GM21360 (cell line): ENCODE measurements at regions not wholly inside any gene's neighbourhood (a gene's known extent, or its start where the extent isn't known, plus 50 kb on each side); places are given as distances from the start of the nearest gene placed in this dataset.
"Not testable (repeated sequence)": the region's sequence is repeated elsewhere in the genome, so short reads cannot be mapped to it uniquely, and the experiment has no call there.

ENCODE experiments used
- ATAC-seq: cut with Tn5 transposase; IDR thresholded peaks from one replicate; pipeline ENCODE4 v1.9.1; 2021; ENCODE audit warnings: mild to moderate bottlenecking, moderate library complexity; ENCODE audit not compliant: unreplicated experiment

DNA sequence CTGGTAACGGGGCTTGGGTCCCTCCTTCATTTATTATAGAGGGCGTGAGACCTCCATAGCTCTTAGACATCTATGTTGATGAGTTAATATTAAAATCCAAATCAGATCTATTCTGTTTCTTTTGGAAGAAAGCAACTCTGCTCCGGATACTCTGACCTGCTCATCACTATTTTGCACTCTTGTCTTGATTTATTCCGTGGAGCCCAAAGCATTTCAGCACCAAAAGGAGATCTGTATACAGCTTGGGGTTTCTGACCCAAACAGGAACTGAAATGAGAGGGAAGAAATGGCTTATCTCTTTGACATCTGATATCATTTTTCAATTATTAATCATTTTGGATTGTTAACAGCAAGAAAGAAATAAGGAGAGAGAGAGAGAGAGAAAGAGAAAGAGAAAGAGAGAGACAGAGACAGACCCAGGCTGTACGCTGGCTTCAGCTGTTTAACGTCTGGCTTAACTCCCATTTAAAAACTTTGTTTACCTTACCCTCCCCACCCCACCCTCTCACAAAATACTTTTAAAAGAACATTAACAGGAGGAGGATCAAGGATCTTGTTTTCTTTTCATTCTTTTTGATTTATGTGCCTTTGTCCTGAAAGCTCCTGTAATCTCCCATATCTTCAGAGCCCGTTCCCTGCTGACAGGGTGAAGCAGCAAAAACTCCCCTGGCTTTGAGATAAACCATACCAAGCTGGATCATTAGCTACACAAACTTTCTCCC is 231.4 kb upstream of the TUT7 start:
- no peak for ATAC-seq

DNA sequence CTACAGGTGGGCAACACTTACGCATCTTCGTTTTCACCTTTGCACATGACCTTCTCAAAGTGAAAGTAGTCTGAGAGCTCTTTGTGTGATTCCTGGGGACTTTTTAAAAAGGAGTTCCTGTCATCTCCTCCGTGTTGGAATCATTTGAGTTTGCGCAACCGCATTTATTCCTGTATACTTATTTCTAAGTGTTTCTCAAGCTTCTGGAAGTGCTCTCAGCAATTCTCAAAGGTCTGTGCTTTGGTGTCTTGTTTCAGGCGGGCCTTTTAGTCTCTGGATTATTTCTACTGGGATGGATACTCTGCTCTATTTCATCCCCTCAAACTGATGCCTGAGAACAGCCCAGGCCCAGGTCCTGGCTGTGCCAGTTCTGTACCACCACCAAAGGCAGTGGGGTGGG is 226.5 kb upstream of the TUT7 start:
- no peak for ATAC-seq

DNA sequence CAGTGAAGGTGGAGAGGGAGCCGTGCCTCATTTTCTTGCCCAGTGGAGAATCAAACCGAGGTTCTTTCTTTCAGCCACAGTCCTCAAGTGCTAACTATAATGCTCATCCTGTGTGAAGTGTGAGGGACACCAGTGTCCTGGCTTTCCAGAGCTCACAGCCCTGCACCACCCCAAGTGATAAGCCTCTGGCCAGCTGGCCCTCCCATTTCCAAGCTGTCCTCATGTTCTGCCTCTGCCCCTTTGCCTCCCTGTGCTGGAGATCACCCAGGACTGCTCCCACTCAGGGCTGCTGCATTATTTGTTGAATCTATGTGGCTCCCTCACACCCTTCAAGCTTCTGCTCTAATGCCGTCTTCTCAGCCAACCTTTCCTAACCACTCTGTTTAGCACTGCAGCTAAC is 224.5 kb upstream of the TUT7 start:
- ATAC-seq = no peak

DNA sequence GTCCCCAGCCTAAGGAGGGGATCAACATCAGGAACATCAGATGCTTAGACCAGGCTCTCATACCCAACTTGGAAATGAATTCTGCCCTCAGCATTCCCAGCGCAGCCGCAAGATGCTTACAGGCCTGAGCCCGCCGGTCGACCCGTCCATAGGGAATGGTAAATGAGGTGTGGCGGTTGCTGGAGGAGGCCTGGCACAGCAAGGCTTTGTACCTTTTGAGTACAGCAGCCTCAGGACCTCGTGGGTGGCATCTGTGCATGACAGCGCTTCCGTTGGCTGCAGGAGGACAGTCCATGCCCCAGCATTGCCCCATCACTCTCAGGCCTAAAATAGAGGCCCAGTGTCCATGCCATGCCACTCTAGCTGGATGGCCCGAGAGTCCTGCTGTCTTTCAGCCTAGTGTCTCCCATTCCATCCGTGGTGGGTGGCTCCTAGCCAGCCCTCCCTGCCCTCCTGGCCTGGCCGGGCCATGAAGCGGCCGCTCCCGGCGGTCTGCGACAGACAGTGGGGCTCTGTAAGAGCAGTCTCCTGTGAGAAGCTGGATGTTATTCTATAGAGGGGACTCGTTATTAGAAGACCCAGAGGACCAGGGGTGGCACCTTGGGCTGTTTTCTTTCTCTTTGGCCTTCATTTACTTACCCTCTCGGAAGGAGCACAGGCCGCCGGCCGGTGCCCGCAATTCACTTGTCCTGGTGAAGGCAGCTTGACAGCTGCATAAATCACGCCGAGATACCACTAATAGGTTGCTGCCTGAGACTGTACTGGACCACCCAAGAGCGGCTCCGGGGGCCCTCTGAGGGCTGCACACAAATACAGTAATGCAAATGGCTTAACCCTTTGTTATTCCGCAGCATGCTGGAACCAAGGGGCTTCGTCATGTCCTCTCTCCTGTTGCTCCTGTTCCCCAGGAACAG is 223.5 kb upstream of the TUT7 start:
- no peak for ATAC-seq

DNA sequence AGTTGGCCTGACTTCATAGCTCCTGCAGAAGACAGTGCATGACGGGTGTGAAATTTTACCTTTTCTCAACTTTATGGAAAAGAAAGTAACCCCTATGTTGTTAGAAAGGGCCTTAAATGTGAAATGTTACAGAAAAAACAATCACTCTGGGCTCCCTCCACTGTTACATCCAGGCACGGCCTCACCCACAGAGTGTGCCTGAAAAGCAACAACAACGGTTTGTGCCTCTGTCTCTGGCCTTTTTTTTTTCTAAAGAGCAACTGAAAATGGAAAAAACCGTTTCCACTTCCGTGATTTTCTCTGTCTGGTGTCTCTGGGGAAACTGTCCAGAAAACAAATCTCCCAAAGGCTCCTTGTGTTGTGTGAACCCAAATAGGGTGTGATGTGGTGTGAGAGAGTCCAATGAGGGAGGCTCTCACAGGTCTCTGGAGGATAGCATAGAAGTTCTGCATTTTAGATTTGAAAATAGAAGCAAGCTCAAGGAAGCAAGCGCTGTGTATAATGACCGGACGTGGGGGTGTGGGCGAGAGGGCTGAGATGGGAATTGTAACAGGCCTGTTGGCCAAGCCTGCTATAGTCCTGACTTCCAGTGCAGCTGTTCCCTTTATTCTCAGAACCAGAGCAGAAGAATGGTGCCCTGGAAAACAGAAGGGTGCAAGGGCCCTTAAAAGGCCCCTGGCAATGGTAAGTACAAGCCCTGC is 221.8 kb upstream of the TUT7 start:
- ATAC-seq = no peak

DNA sequence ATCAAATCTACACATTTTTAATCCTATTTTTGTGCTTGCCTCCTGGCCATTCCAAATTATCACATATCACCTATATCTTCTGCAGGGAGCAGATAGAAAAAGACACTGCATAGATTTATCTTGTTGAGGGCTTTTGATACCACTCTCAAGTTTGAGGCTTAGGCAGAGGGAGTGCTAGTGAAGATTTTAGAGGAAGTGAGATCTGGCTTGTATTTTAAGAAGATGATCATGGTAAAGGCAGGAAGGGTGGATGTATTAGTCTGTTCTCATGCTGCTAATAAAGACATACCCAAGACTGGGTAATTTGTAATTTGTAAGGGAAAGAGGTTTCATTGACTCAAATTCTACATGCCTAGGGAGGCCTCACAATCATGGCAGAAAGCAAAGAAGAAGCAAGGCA is 220.9 kb upstream of the TUT7 start:
- no peak for ATAC-seq

DNA sequence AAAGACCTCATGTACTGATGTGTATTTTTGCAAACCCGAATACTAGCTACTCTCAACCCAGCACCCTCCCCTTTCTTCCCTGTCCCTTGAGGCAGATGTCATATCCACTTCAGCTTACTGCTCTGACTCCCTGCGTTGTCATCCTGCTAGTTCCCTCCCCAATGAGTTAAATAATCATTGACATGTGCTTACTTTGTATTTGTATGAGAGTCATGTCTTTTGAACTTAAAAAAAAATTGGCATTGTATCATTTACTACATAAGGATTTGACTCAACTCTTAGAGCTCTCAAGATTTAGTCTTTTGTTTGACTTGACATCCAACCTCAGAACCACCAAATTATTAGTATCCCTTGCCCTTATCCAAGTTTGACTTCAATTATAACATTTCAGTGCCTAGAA is 219.7 kb upstream of the TUT7 start:
- no peak for ATAC-seq

DNA sequence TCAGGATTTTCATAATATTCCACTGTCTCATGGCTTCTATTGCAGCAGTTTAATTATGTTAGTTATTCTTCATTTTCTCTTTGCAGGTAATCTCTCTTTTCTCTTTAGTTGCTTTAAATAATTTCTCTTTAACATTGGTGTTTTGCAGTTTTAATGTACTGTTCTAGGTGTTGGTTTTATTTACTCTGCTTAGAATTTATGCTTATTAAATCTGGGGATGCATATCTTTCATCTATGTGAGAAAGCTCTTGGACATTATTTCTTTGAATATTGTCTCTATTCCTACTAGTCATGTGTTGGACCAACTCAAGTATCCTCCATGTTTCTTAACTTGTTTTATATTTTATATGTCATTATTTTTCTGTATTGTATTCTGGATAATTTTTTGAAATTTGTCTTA is 218.7 kb upstream of the TUT7 start:
- no peak for ATAC-seq

DNA sequence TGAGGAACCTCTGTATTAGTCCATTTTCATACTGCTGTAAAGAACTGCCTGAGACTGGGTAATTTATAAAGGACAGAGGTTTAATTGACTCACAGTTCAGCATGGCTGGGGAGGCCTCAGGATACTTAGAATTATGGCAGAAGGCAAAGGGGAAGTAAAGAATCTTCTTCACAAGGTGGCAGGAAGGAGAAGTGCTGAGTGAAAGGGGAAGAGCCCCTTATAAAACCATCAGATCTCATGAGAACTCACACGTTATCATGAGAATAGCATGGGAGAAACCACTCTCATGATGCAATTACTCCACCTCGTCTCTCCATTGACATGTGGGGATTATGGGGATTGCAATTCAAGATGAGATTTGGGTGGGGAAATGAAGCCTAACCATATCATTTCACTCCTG is 211.4 kb upstream of the TUT7 start:
- ATAC-seq = not testable (repeated sequence)

DNA sequence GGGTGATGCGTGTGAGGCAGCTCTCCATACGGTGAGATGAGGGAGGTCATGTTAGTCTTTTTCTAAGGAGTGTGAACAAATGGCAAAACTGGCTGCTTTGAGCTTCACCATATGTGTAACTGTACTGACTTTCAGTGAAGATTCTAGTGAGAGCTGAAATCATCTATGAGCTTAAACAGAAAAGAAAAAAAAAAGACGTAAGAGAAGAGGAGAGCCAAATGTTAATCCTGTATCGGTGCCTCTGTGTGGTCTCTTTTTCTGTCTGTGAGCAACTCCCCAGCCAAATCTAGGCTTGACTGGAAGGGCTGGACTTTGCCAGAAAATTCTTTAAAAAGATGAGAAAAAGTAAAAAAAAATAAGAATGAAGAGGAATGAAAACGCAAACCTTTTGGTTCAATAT is 209.7 kb upstream of the TUT7 start:
- no peak for ATAC-seq

DNA sequence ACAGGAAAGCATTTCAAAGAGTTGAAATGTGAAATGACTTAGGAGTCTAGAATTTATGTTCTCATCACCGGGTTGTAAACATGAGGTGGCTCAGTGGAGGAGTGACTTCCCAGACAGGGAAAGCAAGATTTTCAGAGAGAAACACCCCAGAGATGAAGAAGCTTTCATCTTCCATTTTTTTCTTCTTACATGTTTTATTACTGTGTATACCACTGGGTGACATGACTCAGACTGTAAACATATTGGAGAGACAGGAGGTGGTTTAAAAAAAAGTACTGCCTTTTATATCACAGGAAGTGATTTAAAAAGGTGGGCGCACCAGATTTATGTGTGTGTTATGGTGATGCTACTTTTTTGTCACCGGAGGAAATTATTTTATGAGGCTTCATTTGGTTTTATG is 209.1 kb upstream of the TUT7 start:
- no peak for ATAC-seq

DNA sequence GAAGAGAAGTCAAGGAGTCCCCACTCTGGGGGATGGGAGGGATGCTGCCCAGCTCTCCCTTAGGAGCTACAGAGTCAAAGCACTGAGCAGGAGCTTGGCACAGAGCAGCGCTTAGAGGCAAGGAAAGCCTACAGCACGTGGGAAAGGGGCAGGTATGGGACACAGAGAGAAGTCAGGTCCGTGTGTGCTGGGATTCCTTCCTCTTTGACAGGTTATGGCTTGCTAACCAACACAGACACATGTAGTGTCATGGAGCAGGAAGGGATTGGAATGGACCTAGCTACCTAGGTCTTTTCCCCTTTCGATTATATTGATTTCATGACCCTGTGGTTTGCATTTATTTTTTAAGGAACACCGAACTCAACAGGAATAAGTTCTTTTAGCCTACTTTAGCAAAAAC is 208.5 kb upstream of the TUT7 start:
- ATAC-seq = no peak

DNA sequence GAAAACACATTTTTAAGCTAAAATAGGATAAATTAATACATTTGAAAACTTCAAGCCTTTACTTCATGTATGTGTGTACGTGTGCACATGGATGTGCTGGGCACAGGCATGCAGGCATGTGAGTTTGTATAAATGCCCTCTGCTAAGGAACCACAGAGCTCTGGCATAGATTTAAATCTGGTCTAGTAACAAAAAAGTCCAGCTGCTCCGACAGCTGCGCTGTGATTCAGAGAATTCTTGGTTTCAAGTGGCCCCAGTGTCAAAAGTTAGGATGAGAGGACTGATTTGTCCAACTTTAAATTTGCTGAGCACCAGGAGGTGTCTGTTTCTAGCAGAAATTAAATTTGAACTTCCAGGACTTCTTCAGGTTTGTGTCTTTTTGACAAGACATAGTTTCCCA is 203.7 kb upstream of the TUT7 start:
- no peak for ATAC-seq

DNA sequence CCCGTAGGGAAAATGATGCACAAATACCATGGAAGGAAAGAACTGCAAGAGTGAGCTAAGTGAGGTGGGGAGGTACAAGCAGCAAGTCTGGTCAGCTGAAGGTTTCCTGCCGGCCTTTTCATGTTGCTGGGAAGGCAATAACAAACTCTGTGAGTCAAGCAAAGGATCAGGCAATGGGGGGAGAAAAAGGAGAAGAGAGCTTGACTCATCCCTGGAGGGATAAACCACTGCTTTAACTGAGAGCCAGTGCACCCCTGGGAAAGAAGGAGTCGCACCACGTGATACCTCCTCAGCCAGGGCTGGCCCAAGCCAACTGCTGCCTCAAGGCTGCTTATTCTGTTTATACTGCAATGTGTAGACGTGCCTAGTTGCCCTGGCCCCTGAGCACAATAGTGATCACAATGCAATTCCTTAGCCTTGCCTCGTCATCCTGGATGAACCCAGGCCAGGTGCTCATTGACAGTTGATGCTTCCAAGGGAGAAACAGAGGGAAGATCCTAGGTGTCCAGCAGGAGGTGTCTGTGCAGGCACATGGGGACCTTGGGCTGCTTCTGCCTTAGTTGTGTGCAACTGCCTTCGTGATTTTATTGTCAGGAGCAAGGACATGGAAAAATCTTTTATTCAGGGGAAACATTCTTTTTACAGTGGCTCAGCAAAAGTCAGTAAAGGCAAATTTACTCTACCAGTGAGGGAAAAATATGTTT is 203.0 kb upstream of the TUT7 start:
- no peak for ATAC-seq

DNA sequence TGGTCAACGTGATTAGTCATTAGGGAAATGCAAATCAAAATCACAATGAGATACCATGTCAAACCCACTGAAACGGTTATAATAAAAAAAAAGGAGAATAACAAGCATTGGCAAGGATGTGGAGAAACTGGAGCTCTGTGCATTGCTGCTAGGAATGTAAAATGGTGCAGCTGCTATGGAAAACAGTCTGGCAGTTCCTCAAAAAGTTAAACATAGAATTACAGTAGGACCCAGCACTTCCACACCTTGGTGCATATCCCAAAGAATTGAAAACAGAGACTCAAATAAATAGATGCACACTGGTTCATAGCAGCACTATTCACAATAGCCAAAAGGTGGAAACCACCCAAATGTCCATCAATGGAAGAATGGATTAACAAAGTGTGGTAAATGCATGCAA is 201.5 kb upstream of the TUT7 start:
- no peak for ATAC-seq

DNA sequence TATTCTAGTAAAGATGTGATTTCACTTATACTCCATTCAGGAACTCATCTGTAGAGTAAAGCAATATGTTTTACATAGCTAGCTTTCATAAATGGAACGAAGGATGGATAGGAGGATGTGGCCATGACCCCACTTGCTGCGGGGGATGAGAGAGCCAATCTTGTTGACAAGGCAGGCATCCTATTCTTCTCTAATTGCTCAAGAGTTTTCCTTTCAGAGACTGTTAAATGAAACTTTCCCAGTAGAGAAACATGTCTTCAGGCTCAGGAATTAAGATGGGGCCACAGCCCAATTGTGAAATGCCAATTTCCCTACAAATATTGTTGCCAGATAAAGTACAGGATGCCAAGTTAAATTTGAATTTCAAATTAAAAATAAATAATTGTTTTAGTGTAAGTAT is 196.2 kb upstream of the TUT7 start:
- ATAC-seq = no peak

DNA sequence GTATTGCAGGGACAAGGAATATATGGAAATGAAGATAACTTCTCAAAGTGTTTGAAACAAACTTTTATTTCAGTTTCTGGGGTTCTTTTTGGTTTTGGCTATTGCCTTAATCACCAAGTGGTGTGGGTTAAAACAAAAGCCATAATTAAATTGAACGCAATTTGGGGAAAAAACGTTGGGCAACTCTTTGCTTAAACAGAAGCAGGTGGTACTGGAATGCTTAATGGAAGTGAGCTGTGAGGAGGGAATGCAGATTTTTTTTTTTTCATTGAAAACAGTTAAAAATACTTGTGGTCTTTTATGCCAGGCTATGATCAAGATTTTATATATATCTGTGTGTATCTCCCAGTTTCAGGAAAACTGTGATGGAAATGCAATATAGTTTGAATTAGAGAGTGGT is 195.7 kb upstream of the TUT7 start:
- ATAC-seq = no peak

DNA sequence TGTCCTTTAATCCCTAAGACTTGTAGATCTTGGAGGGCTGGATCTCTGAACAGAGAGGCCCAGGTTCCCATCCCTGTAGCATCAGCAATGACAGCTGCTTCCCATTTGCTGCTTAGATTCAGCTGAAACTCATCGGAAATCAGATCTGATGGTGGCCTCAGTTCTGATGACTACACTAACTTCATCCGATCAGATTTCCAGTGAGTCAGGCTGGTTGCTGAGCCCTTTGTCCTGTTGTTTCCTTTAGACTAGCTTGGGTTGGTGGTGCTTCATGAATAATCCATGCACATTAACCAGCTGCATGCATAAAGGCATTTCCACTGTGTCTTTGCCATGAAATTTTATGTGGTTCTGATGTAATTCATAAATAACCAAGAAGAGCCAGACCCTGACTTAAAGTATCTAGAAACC is 195.2 kb upstream of the TUT7 start:
- no peak for ATAC-seq

DNA sequence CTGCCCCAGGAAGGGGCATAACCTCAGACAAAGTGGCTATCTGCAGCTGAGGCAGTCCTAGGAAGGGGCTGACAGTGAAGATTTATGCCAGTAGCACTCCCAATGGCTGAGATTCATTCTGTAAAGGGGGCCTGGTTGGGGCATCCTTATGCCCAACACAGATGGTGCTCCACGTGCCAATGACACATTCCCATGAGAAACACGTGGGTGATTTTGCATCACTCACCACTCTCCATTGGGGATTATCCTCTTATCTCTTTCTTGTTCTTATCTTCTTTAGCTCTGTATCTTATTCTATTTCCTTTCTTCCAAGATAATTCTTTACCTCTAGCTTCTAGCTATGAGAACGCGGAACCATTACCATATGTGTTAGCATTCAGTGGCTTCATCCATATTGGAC is 194.0 kb upstream of the TUT7 start:
- ATAC-seq = no peak

DNA sequence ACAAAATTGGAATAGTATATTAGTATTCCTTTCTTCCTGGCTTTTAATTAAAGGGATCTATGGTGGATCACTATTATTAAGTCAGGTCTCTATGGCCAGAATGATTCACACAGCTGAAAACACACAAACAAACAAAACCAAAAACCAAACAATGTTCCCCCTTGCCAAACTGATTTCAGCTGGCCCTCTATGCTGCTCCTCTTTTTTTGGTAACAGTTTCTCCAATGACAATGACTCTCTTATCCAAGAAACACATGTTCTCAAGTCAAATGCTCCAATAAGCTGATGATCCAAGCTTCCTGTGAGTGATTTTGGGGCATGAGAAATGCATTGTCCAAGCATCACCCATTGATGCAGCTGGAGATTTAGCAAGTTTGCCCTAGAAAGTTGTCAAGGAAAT is 193.4 kb upstream of the TUT7 start:
- ATAC-seq = no peak

DNA sequence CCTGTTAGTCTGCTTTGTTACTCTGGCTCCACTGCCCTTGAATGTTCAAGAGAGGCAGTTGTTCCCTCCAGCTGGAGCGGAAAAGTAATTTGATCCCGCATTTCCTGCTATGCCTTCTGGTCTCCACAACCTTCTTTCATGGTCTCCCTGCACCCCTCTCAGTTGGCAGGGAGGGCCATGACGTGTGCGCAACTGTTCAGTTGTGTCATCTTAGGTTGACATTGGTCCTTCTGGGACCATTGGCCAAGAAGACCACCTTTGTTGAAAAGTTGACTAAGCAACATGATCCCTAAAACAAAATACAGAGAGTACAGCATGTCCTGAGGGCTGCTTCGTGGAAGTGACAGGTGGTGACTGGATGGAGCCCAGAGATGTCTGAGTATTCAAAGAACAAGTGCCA is 192.5 kb upstream of the TUT7 start:
- ATAC-seq = no peak
